Right lobe of liver (tissue), 6 donors: ENCODE measurements at regions not wholly inside any gene's neighbourhood (a gene's known extent, or its start where the extent isn't known, plus 50 kb on each side); places are given as distances from the start of the nearest gene placed in this dataset.

Experiments used
- ATAC-seq, 4 donors: fragments of 200-7000 bp; cut with Tn5 transposase; one replicate each; pipeline ENCODE4 v1.9.1; 2020; ENCODE audit warnings: mild to moderate bottlenecking in 4 of 4, moderate library complexity in 4 of 4
- DNase-seq, 3 donors: peaks; one replicate each; pipeline ENCODE4 v3.0.0-alpha.2; 2020
- H3K27ac ChIP-seq, 3 donors: fragments of 200-600 bp; one replicate each; pipeline ENCODE4 v1.8.0; 2022
- H3K27me3 ChIP-seq, 2 donors: fragments of 200-600 bp; one replicate each; pipeline ENCODE4 v1.8.0; 2022
- H3K36me3 ChIP-seq, 4 donors: fragments of 200-600 bp; sonication (generic) in 1 of 4; one replicate each; pipeline versions ENCODE4 v1.5.1 to v1.8.0; 2017 to 2022; ENCODE audit warnings: control low read depth in 1 of 4
- H3K4me1 ChIP-seq, 4 donors: fragments of 200-600 bp; sonication (generic) in 1 of 4; one replicate each; pipeline versions ENCODE4 v1.5.1 to v1.8.0; 2017 to 2022; ENCODE audit warnings: control low read depth in 1 of 4
- H3K4me3 ChIP-seq, 3 donors: fragments of 200-600 bp; one replicate each; pipeline ENCODE4 v1.8.0; 2022
- H3K9me3 ChIP-seq, 4 donors: fragments of 200-600 bp; sonication (generic) in 1 of 4; one replicate each; pipeline versions ENCODE4 v1.5.1 to v1.8.0; 2017 to 2022; ENCODE audit warnings: control low read depth in 1 of 4
- CTCF ChIP-seq, 4 donors: fragments of 200-600 bp in 3 of 4; fragments of 450-650 bp in 1 of 4; IDR thresholded peaks; one replicate each; pipeline versions ENCODE4 v1.5.1 to v1.8.0; 2016 to 2022; ENCODE audit warnings: antibody characterized with exemption in 4 of 4, mild to moderate bottlenecking in 2 of 4
- POLR2A ChIP-seq: fragments of 450-650 bp; IDR thresholded peaks from one replicate; pipeline ENCODE4 v1.6.1; 2017; ENCODE audit warnings: antibody characterized with exemption, mild to moderate bottlenecking
- WGBS: methylation state at CpG from one replicate; pipeline ENCODE4 v1.1.6; 2018; ENCODE audit warnings: low coverage, low lambda C conversion rate; ENCODE audit not compliant: insufficient coverage; ENCODE audit errors: missing lambda C conversion rate; 5-methylcytosine and 5-hydroxymethylcytosine counted together
- intact Hi-C, 2 donors: fragments of 100-400 bp; cut with DNase I; formaldehyde crosslinking; loops; one replicate each; pipeline versions ENCODE4 v1.11.2 to v1.14.1; 2022
- donor health status: DM: no; HTN: yes; CAD: no.
- donor health status: DM: no; HTN: no; CAD: no.
- donor health status: DM: no; HTN: no; CAD: no.
- donor health status: DM: no; HTN: yes; CAD: no.
- donor health status: DM: no; HTN: yes; CAD: no.

- intact Hi-C loops = no loop called here
- H3K4me3 ChIP-seq = no peak overlapping the region
- H3K27ac ChIP-seq = no peak overlapping the region
- DNase-seq (no peak), ATAC-seq (no peak)
- TF ChIP-seq CTCF (IDR thresholded peaks at IDR 0.05) = no peak
- 80% methylated on average over 1 of the region's 13 CpGs for WGBS
- no peaks in the 10 kb centered on the region for H3K27me3 ChIP-seq
- H3K9me3 ChIP-seq = no peaks in the 10 kb centered on the region
- no peaks in the 10 kb centered on the region for H3K4me1 ChIP-seq
- no peaks in the 10 kb centered on the region for H3K36me3 ChIP-seq
These were observed 268.5 kb upstream of the AKR1E2 start for GRCh38 chr10:4557469-4557868.

GRCh38 chr10:4556527-4556926 is 269.5 kb upstream of the AKR1E2 start:
- no peaks in the 10 kb centered on the region for H3K36me3 ChIP-seq
- H3K27me3 ChIP-seq = no peaks in the 10 kb centered on the region
- DNase-seq (no peak), ATAC-seq (no peak)
- intact Hi-C loops = no loop called here
- H3K27ac ChIP-seq = no peak overlapping the region
- TF ChIP-seq POLR2A (no peak), CTCF (IDR thresholded peaks at IDR 0.05) (no peak)
- H3K4me1 ChIP-seq = no peaks in the 10 kb centered on the region
- H3K4me3 ChIP-seq = no peak overlapping the region
- no peaks in the 10 kb centered on the region for H3K9me3 ChIP-seq

GRCh38 chr10:4555920-4556319 is 270.1 kb upstream of the AKR1E2 start:
- H3K4me3 ChIP-seq = no peak overlapping the region
- ATAC-seq = no peak
- no peaks in the 10 kb centered on the region for H3K36me3 ChIP-seq
- no peak for DNase-seq
- no peak for TF ChIP-seq POLR2A
- WGBS = 48% methylated on average over 2 of the region's 3 CpGs
- H3K9me3 ChIP-seq = no peaks in the 10 kb centered on the region
- no peaks in the 10 kb centered on the region for H3K4me1 ChIP-seq
- no peak overlapping the region for H3K27ac ChIP-seq
- no peaks in the 10 kb centered on the region for H3K27me3 ChIP-seq
- intact Hi-C loops = no loop called here

GRCh38 chr10:4549139-4549653 is 276.8 kb upstream of the AKR1E2 start:
- DNase-seq (no peak), ATAC-seq (no peak)
- WGBS = 0% methylated on average over 1 of the region's 2 CpGs
- Histone ChIP-seq H3K36me3 (no peaks in the 10 kb centered on the region), H3K27me3 (no peaks in the 10 kb centered on the region), H3K9me3 (no peaks in the 10 kb centered on the region), H3K4me3 (no peak overlapping the region), H3K4me1 (no peaks in the 10 kb centered on the region), H3K27ac (no peak overlapping the region)
- intact Hi-C loops = no loop called here
- no peak for TF ChIP-seq POLR2A
- TF ChIP-seq CTCF (IDR thresholded peaks at IDR 0.05) = no peak

- Histone ChIP-seq H3K27me3 (no peaks in the 10 kb centered on the region), H3K4me3 (no peak overlapping the region), H3K9me3 (no peaks in the 10 kb centered on the region), H3K36me3 (no peaks in the 10 kb centered on the region), H3K27ac (no peak overlapping the region), H3K4me1 (no peaks in the 10 kb centered on the region)
- WGBS = 44% methylated on average over 1 of the region's 1 CpG
- no peak for DNase-seq
- intact Hi-C loops = no loop called here
- no peak for ATAC-seq
- TF ChIP-seq POLR2A (no peak), CTCF (IDR thresholded peaks at IDR 0.05) (no peak)
These were observed 279.1 kb upstream of the AKR1E2 start for GRCh38 chr10:4546931-4547330.
